HG03175 (cell line): ENCODE measurements at regions not wholly inside any gene's neighbourhood (a gene's known extent, or its start where the extent isn't known, plus 50 kb on each side); places are given as distances from the start of the nearest gene placed in this dataset.
"Not testable (repeated sequence)": the region's sequence is repeated elsewhere in the genome, so short reads cannot be mapped to it uniquely, and the experiment has no call there.

ENCODE experiments used
- ATAC-seq: cut with Tn5 transposase; IDR thresholded peaks from one replicate; pipeline ENCODE4 v1.9.1; 2021; ENCODE audit warnings: mild to moderate bottlenecking, moderate library complexity; ENCODE audit not compliant: unreplicated experiment

DNA sequence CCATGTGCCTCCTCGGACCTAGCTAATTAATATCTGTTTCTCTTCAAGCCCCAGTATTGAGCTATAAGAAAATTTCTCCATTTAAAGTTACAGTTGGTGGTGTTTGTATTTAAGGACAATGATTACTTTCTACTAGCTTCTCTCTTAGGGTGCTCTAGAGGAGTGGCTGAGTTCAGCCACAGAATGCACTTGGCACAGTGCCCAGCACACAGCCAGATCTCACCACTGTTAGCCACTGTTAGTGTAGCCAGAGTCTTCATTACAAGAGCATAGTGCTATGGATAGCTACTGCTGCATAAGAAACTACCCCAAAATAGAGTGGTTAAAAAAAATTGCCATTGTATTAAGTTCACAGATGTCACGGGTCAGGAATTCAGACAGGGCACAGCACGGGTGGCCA lies 421.3 kb downstream of the BCOR start:
- no peak for ATAC-seq

DNA sequence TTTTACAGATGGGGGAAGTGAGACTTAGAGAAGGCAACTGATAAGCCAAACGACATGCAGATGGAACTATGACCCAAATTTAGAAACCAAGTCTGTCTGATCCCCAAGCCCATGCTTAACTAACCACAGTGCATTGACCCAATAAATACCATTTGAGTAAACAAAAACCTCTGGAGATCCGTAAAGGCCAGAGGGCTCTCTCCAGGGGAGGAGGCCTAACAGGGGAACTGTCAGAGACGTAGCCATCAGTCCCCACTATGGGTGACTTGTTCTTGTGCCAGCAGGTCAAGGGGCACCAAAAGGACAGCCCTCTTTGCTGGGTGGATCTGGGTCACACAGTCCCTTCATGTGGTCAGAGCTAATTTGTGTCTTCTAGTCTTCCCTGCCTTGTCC lies 420.2 kb downstream of the BCOR start:
- no peak for ATAC-seq

DNA sequence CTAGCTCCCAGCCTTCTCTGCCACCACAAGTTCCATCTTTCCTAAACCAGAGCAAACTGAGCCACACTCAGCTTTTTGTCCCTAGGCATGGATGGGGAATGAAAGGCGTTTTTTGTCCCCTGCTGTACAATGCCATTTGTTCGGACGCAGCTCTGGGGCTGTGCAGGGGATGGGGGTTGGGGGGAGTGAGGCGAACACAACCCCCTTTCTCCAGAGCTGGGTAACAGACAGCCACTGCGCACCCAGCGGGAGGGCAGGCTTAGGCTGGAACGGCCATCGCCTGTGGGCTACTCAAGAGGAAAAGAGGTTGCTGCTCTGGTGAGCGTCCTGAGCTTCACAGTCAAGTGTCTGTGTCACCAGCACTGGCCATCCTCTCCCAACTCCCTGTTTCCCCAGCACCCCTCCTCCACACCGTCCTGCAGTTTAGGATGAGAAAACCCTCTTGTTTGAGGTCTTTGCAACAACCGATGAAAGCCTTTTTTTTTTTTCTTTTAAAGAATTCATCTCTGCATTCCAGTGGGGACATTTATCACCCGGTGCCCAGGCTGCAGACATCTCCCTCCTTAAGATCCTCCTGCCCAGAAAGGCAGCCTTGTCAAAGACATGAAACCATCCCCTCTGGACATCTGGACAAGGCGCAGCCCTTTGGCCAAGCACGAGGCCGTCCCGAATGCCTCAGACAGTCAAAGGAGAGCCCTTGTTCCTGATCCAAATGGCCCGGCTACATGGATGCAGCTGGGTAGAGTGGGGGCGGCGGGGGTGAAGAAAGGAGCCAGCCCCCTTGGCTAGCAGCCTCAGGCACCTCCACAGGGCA lies 419.6 kb downstream of the BCOR start:
- no peak for ATAC-seq

DNA sequence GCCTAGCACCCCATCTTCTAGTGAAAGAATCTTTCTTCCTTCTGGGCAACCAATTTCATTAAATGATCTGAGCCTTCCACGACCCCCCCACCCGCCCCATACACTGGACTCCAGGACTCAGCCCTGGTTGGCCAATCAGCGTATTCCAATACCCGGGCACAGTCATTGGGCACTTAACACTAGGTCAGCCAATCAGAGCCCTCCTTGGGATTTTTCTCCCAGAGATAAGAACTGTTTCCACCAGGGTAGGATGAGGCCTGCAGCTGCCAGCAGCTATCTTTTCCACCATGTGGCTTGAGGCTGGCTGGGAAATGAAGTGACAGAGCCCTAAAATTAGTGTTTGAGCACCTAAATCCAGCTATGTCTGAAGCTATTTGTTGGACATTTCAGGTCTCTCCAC lies 418.8 kb downstream of the BCOR start:
- ATAC-seq: no peak

DNA sequence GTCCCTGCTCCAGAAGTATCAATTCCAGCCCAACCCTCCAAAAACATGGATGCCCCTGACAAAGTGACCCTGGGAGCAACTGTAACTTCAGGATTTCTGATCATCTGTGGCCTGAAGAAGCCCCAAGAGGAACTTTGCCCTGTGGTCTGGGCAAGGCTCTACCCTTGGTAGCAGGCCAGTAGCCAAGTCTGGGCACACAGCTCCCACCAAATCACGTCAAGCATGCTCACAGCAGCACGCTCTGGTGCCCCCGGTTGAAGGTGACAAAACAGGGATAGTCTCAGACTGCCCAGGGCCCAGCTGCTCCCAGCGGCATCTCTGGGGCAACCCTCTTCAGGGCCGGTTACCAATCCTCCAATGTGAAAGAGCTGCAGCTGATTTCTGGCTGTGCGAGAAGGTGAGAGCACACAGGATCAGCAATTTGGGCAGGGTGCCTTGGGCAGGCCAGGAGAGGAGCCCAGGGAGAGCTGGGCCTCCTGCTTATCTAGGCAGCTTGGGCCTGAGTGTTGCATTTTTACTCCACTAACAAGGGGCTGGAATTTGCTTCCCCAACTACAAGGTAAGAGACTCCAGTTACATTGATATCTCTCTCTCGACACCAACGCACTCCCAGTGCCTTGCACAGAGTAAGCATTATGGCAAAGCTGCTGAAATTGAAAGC lies 418.1 kb downstream of the BCOR start:
- no peak for ATAC-seq

DNA sequence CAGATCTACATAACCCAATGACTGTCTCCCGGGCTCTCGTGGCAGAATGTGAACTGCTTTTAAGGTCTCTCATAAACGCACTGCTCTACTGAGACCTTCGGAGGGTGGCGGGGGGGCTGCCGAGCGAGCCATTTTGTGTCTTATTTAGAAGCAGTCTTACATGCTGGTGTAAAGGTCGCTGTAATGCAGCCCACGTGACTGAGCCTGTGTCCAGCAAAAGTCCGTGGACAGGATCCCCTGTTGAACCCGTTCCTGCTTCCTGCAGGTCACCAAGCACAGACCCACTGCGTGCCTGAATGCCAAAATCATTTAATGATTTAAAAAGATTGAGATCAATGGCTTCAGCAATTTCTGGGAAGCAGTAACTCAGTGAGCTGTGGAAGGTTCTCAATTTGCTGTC lies 415.9 kb downstream of the BCOR start:
- no peak for ATAC-seq

DNA sequence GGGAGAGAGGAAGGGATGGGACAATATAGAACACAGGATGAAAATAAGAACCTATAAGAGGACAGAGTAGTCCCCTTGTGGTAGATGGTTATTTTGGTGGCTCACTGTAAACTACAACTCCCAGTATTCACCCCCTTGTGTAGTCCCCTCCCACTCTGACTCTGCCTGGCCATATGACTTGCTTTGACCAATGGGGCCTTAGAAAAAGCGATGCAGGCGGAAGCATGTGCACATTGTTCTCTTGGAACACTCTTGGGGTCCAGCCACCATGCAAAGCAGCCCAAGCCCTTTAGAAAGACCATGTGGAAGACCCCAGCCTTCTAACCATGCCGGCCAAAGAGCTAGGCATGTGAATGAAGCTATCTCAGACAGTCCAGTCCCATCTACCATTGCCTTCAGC lies 415.0 kb downstream of the BCOR start:
- ATAC-seq: no peak

DNA sequence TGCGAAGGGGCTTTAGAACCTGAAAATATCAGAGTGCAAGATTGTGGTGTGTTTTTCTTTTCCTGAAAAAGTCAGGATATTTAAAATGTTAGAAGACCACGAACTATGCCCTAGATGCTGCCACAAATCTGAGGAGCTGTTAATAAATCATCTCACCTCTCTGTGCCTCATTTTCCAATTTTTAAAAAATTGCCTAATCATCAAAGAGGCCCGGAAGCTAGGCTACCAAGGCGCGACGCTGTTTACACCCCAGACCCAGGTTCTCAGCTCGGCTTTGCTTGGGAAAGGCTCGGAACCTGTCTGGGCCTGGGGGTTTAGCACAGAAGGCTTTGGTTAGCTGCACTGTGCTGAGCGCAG lies 409.6 kb downstream of the BCOR start:
- ATAC-seq: no peak

DNA sequence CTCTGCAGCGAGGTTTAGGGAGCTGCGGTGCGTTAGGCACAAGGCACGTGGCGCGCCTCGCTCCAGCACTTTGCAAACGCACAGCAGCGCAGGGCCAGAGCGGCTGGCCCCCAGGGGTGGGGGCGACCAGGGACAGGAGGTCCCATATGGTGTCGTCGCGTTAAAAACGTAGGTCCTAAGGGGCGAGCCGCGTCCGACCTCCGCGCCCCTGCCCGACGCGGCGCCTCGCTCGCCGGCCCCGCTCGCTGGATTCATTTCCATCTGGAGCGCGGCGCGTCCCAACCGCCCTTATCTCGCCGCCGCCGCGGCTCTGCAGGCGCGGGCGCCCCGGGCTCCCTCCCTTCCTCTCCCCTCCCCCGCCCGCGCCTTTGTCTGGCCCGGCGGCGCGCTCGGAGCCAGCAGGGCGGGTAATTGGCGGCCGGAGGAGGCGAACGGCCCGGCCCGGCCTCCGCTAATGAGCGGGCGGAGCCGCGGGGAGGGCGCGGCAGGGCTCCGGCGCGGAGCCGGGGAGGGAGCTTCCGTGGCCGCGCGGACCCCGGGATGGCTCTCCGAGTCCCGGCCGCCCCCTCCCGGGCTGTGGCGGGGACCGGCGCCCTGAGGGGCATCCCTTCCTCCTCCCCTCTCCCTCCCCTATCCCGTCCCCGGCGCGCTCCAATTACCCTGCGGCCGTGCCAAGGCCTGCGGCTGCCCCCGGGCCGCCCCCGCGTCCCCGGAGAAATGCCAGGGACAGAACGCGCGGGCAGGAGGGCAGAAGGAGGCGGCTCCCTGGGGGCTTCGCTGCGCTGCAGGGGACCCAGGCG lies 409.0 kb downstream of the BCOR start:
- ATAC-seq: no peak

DNA sequence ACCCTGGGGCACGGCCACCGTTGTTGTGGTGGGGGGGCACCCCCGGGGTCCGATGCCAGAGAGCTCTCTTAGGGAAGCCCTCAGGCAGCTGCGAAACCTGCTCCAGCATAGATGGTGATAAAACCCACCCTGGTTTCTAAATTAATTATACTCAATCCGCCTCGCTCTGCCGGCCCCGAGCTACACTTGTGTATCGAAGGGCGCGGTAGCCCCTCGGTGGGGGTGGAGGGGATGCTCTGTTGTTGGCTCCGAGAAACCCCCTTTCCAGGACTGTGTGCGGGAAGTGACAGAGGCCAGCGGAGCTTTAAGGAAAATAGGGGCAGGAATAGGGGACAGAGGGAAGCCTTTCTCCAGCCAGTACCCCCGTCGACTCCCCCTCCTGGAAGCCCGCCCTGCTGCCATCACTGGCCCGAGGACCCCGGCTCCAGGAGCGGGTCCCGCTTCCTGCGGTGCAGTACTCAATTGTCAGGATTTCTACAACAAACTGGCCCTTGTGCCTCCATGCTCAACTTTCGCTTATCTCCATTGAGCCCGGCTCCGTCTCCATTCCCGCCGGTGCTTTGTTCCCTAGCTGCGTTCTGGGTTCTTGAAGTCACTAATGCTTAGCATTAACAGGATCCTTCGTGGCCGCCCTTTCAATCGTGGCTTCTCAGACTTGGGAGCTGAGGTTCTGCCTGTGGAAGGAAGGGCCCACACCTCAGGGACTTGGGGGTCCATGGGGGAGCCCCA lies 408.2 kb downstream of the BCOR start:
- no peak for ATAC-seq

DNA sequence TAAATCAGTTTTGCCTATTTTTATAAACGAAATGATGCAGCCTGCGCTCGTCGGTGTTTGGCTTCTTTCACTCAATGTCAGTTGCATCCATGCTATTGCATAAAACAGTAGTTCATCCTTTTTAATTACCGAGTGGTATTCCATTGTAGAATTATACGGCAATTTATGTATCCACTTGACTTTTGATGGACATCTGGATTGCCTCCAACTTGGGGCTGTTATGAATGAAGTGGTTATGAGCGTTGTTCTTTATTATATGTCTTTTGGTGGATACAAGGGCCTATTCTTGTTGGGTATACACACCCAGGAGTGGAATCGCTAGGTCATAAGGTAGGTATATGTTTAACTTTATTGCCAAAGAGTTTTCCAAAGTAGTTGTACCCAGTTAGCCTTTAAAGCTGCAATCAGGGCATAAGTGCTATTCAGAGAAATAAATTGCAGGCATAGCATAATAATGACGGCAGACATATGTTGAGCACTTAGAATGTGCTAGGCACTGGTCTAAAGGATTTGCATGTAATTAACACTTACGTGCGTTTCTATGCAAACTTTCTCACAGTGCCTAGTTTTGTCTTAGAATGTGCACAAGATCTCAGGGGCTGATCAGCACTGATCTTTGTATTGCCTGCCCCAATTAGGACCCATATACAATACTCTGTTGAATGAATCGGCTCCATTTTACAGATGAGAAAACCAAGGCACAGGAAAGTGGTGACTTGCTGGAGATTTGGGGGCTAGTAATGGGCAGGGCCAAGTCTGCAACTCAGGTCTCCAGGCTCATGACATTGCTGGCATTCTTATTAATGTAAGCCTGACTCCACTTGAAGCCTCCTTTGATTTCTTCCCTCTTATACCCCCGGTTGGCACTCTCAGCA lies 407.0 kb downstream of the BCOR start:
- no peak for ATAC-seq

DNA sequence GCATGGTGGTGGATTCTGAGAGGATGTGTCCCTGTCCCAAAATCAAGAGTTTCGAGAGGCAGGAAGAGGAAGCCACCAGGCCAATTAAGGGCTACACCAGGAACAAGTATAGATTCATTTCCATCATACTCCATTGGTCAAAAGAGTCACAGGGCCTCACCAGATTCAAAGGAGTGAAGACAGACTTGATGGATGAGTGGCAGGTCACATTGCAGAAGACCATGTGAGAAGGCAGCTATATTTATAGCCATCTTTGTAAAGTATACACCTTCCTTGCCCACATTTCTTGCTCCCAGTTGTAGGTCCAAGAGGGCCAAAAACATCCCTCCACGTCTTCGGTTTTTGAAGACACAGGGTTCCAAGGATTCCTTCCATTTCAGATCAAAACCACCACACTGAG lies 406.0 kb downstream of the BCOR start:
- no peak for ATAC-seq

DNA sequence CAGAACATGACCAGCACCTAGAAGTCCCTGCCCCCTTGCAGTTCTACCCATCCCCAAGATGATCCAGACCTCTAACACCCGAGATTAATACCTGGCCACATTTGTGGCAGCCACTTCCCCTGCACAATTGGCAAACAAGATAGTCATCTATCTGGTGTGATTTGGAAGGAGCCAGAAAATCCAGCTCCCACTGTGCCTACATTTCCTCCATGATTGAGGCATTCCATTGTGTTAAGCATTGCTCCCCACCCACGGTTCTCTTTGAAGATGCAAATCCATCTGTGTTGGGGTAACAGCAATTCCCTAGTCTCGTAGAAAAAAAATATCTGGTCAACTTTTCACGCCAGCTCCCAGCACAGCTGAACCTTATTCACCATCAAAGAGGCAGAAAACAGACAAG lies 405.0 kb downstream of the BCOR start:
- no peak for ATAC-seq

DNA sequence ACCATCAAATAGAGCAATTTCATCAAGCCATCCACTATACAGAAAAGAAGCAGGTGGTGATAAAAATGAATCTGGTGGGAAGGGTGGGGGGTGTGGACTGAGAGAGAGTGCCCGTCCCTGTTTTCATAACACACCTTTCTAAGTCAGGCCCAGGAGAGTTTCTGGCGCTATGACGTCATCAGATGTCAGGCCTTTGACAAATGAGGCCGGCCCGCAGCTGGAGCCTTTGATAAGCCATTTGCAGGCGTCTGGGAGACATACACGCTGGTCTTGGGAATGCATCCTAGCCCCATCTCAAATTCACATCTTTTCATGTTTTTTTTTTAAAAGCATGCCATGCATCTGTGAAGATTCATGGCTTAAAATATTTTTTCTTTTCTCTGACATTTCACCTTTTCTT lies 404.5 kb downstream of the BCOR start:
- no peak for ATAC-seq

DNA sequence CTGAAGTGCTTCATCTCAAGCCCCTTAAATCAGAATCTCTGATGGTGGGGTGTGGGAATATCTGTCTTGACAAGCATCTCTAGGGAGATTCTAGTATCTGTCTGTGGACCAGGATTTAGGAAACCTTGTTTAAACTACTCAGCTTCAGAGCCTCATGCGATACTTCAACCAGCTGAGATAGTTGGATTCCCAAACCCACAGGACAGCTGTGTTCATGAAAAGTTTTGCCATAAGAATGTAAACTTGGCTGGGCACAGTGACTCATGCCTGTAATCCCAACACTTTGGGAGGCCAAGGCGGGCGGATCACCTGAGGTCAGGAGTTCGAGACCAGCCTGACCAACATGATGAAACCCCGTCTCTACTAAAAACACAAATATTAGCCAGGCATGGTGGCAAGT lies 395.1 kb downstream of the BCOR start:
- not testable (repeated sequence) for ATAC-seq

DNA sequence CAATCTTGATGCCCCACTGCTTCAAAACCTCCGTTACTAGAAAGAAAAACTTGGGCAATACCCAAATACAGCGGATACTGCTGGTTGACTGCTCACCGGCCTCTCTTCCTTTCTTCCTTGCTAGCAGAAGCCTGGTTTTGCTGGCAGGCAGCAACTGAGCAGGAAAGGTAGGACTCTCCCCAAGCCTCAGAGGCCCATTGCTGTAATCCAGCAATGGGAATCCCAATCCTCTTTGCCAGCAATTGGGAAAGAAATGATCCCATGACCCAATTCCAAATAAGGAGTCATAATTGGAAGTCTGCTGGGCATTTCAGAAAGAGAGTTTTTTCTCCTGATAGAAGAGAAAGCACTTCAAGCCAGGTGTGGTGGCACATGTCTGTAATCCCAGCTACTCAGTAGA lies 394.5 kb downstream of the BCOR start:
- no peak for ATAC-seq

DNA sequence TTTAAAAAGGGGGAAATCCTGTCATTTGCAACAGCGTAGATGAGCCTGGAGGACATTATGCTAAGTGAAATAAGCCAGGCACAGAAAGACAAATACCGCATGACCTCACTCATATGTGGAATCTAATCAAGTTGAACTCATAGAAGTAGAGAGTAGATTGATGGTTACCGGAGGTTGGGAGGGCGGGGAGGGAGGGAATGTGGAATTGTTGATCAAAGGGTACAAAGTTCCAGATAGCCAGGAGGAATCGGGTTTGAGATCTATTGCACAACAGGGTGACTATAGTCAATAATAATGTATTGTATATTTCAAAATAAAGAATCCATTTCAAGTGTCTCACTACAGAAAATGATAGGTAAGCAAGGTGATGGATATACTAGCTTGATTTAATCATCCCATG lies 393.2 kb downstream of the BCOR start:
- no peak for ATAC-seq

DNA sequence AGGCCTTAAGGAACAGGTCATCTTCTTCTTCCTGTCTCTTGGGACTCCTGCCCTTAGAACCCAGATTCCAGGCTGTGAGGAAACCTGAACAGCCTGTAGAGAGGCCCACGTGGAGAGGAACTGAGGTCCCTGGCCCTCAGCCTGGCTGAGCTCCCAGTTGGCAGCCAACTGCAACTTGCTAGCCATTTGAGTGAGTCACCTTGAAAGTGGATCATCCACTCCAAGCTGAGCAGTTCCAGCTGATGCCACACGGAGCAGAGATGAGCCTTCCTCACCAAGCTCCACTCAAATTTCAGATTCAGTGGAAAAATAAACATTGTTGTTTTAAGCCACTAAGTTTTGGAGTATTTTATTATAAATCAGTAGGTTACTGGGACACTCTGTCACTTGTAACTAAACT lies 392.5 kb downstream of the BCOR start:
- no peak for ATAC-seq

DNA sequence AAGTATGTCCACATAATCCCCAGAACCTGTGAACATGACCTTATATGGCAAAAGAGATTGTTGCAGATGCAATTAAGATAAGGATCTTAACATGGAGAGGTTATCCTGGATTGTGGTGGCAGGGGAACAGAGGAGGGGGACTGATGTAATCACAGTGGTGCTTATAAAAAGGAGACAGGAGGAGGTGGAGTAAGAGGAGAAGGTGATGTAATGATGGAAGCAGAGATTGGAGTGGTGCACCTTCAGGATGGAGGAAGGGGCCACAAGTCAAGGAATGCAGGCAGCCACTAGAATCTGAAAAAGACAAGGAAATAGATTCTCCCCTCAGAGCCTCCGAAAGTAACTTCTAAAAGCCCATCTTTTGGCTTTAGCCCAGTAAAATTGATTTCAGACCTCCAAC lies 388.4 kb downstream of the BCOR start:
- ATAC-seq: no peak

DNA sequence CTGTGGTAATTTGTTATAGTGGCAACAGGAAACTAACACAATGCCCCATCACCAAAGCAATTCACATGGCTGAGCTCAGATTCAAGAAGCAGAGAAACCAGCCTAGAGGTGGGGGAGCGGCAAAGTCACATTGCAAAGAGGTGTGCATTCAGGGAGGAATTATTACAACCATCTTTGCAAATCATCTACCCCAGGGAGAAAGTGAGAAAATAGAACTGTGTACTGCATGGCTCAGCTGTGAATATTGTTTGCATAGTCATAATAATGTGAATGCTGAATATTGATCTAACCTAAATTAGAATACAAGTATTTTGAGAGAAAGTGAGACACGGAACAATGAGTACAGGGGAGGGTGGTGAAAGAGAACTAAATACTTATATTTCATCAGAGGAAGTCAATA lies 387.9 kb downstream of the BCOR start:
- ATAC-seq: no peak
